Kidney tubule cell (primary cell): ENCODE measurements at regions not wholly inside any gene's neighbourhood (a gene's known extent, or its start where the extent isn't known, plus 50 kb on each side); places are given as distances from the start of the nearest gene placed in this dataset.
"Not testable (repeated sequence)": the region's sequence is repeated elsewhere in the genome, so short reads cannot be mapped to it uniquely, and the experiment has no call there.

ENCODE experiments used
- DNase-seq: peaks from one replicate; pipeline ENCODE4 v3.0.0-alpha.2; 2018; ENCODE audit warnings: low spot score

- DNase-seq: no peak
These were observed 71.8 kb downstream of the LARP7 start for GRCh38 chr4:112708772-112709171.

- no peak for DNase-seq
These were observed 78.3 kb downstream of the LARP7 start for GRCh38 chr4:112714922-112715901.

- no peak for DNase-seq
These were observed 80.9 kb downstream of the LARP7 start for GRCh38 chr4:112717856-112718255.

- DNase-seq: no peak
These were observed 84.7 kb downstream of the LARP7 start for GRCh38 chr4:112721627-112722026.

- no peak for DNase-seq
These were observed 89.1 kb downstream of the LARP7 start for GRCh38 chr4:112726041-112726440.

- not testable (repeated sequence) for DNase-seq
These were observed 90.8 kb downstream of the LARP7 start for GRCh38 chr4:112727728-112728127.

- peak; percentile 40 for DNase-seq
These were observed 94.8 kb downstream of the LARP7 start for GRCh38 chr4:112731715-112732114.

GRCh38 chr4:112732142-112732541 is 95.2 kb downstream of the LARP7 start:
- no peak for DNase-seq

- no peak for DNase-seq
These were observed 98.6 kb downstream of the LARP7 start for GRCh38 chr4:112735474-112735951.

- DNase-seq: no peak
These were observed 99.8 kb downstream of the LARP7 start for GRCh38 chr4:112736718-112737135.

- no peak for DNase-seq
These were observed 102.5 kb downstream of the LARP7 start for GRCh38 chr4:112739442-112739841.

- DNase-seq: peak; percentile 68
These were observed 110.1 kb downstream of the LARP7 start for GRCh38 chr4:112747036-112747435.

GRCh38 chr4:112748352-112748878 is 111.5 kb downstream of the LARP7 start:
- DNase-seq: no peak

- DNase-seq: not testable (repeated sequence)
These were observed 113.8 kb downstream of the LARP7 start for GRCh38 chr4:112750749-112751148.

- DNase-seq: no peak
These were observed 114.5 kb downstream of the LARP7 start for GRCh38 chr4:112751447-112751846.

- no peak for DNase-seq
These were observed 115.1 kb downstream of the LARP7 start for GRCh38 chr4:112752061-112752460.

- DNase-seq: no peak
These were observed 115.6 kb downstream of the LARP7 start for GRCh38 chr4:112752510-112752909.

GRCh38 chr4:112753333-112753732 is 116.4 kb downstream of the LARP7 start:
- no peak for DNase-seq

- no peak for DNase-seq
These were observed 122.4 kb downstream of the LARP7 start for GRCh38 chr4:112759313-112759712.

- peak; percentile 25 for DNase-seq
These were observed 128.5 kb downstream of the LARP7 start for GRCh38 chr4:112765317-112765974.

GRCh38 chr4:112766422-112766821 is 129.5 kb downstream of the LARP7 start:
- DNase-seq: peak; percentile 30

GRCh38 chr4:112767386-112767785 is 130.4 kb downstream of the LARP7 start:
- DNase-seq: no peak

GRCh38 chr4:112770114-112770513 is 133.2 kb downstream of the LARP7 start:
- DNase-seq: no peak
